Smooth muscle cell (in vitro differentiated cells): ENCODE measurements at regions not wholly inside any gene's neighbourhood (a gene's known extent, or its start where the extent isn't known, plus 50 kb on each side); places are given as distances from the start of the nearest gene placed in this dataset.

Experiments used
- DNase-seq: peaks from one replicate; lab custom pipeline; 2025; ENCODE audit not compliant: unreplicated experiment; lab: John Stamatoyannopoulos, UW
- H2AFZ ChIP-seq: fragments of 200-600 bp; sonication (generic); 2 replicates; pipeline ENCODE4 v1.6.0; 2016; ENCODE audit warnings: antibody characterized with exemption, low read depth, mild to moderate bottlenecking
- H3F3A ChIP-seq: fragments of 200-600 bp; sonication (generic); 2 replicates; pipeline ENCODE4 v1.6.0; 2017; ENCODE audit warnings: antibody characterized with exemption, low read depth
- H3K27ac ChIP-seq: fragments of 200-600 bp; sonication (generic); 2 replicates; pipeline ENCODE4 v1.5.1; 2016; ENCODE audit warnings: low read depth, mild to moderate bottlenecking
- H3K27me3 ChIP-seq: fragments of 200-600 bp; sonication (generic); 2 replicates; pipeline ENCODE4 v1.6.1; 2016; ENCODE audit warnings: low read depth, mild to moderate bottlenecking
- H3K36me3 ChIP-seq: fragments of 200-600 bp; sonication (generic); 2 replicates; pipeline ENCODE4 v1.5.1; 2016; ENCODE audit warnings: low read depth
- H3K4me1 ChIP-seq: fragments of 200-600 bp; sonication (generic); 2 replicates; pipeline ENCODE4 v1.5.1; 2016; ENCODE audit warnings: low read depth
- H3K4me2 ChIP-seq: fragments of 200-600 bp; sonication (generic); 2 replicates; pipeline ENCODE4 v1.6.0; 2016; ENCODE audit warnings: mild to moderate bottlenecking
- H3K4me3 ChIP-seq: fragments of 200-600 bp; sonication (generic); 2 replicates; pipeline ENCODE4 v1.5.1; 2016; ENCODE audit warnings: mild to moderate bottlenecking
- H3K79me2 ChIP-seq: fragments of 200-600 bp; sonication (generic); 2 replicates; pipeline ENCODE4 v1.6.0; 2016; ENCODE audit warnings: low read depth, mild to moderate bottlenecking
- H3K9ac ChIP-seq: fragments of 200-600 bp; sonication (generic); 2 replicates; pipeline ENCODE4 v1.6.0; 2016; ENCODE audit warnings: low read depth
- H3K9me3 ChIP-seq: fragments of 200-600 bp; sonication (generic); replicated peaks from 2 replicates; pipeline ENCODE4 v1.5.1; 2016; ENCODE audit warnings: low read depth
- H4K20me1 ChIP-seq: fragments of 200-600 bp; sonication (generic); 2 replicates; pipeline ENCODE4 v1.6.0; 2016; ENCODE audit warnings: low read depth
- CTCF ChIP-seq: fragments of 200-600 bp; sonication (generic); IDR thresholded peaks from 2 replicates; pipeline ENCODE4 v1.5.1; 2017; ENCODE audit warnings: borderline replicate concordance, mild to moderate bottlenecking, antibody characterized with exemption; ENCODE audit not compliant: insufficient read depth, poor library complexity, severe bottlenecking
- WGBS: methylation state at CpG from one replicate; pipeline ENCODE4 v1.1.7; 2016; ENCODE audit warnings: low lambda C conversion rate; 5-methylcytosine and 5-hydroxymethylcytosine counted together

GRCh38 chr13:33683376-33683775 lies 134.6 kb upstream of the RFC3 start:
- H3K27me3 ChIP-seq = no peaks in the 10 kb centered on the region
- H3K4me1 ChIP-seq = no peaks in the 10 kb centered on the region
- no peak for TF ChIP-seq CTCF
- no peak overlapping the region for H2AFZ ChIP-seq
- no peak overlapping the region for H3K4me2 ChIP-seq
- H3K9me3 ChIP-seq = no peaks in the 10 kb centered on the region
- DNase-seq = no peak
- H3K9ac ChIP-seq = no peak overlapping the region
- 94% methylated on average over 5 of the region's 5 CpGs for WGBS
- no peaks in the 10 kb centered on the region for H4K20me1 ChIP-seq
- no peak overlapping the region for H3K27ac ChIP-seq
- H3K36me3 ChIP-seq = no peaks in the 10 kb centered on the region
- no peaks in the 10 kb centered on the region for H3K79me2 ChIP-seq
- H3K4me3 ChIP-seq = no peak overlapping the region
- H3F3A ChIP-seq = no peaks in the 10 kb centered on the region

GRCh38 chr13:33684874-33685273 lies 133.1 kb upstream of the RFC3 start:
- Histone ChIP-seq H3F3A (no peaks in the 10 kb centered on the region), H3K4me2 (no peak overlapping the region), H3K79me2 (no peaks in the 10 kb centered on the region), H3K27me3 (no peaks in the 10 kb centered on the region), H3K4me1 (no peaks in the 10 kb centered on the region), H2AFZ (no peak overlapping the region), H4K20me1 (no peaks in the 10 kb centered on the region), H3K9ac (no peak overlapping the region), H3K9me3 (no peaks in the 10 kb centered on the region), H3K4me3 (no peak overlapping the region), H3K36me3 (no peaks in the 10 kb centered on the region), H3K27ac (no peak overlapping the region)
- no peak for DNase-seq
- TF ChIP-seq CTCF = no peak
- WGBS = 97% methylated on average over 4 of the region's 4 CpGs

GRCh38 chr13:33686772-33687480 lies 131.0 kb upstream of the RFC3 start:
- H3K4me1 ChIP-seq = no peaks in the 10 kb centered on the region
- H2AFZ ChIP-seq = no peak overlapping the region
- no peak overlapping the region for H3K4me2 ChIP-seq
- TF ChIP-seq CTCF = no peak
- H3K27ac ChIP-seq = no peak overlapping the region
- no peaks in the 10 kb centered on the region for H3K36me3 ChIP-seq
- H3K9ac ChIP-seq = no peak overlapping the region
- WGBS = 82% methylated on average over 7 of the region's 7 CpGs
- no peak for DNase-seq
- no peaks in the 10 kb centered on the region for H3K9me3 ChIP-seq
- no peaks in the 10 kb centered on the region for H3K27me3 ChIP-seq
- H3K4me3 ChIP-seq = no peak overlapping the region
- H4K20me1 ChIP-seq = no peaks in the 10 kb centered on the region
- no peaks in the 10 kb centered on the region for H3F3A ChIP-seq
- H3K79me2 ChIP-seq = no peaks in the 10 kb centered on the region

- TF ChIP-seq CTCF = no peak
- H2AFZ ChIP-seq = no peak overlapping the region
- no peak overlapping the region for H3K4me3 ChIP-seq
- no peaks in the 10 kb centered on the region for H3K27me3 ChIP-seq
- no peak overlapping the region for H3K4me2 ChIP-seq
- DNase-seq = no peak
- H3K36me3 ChIP-seq = no peaks in the 10 kb centered on the region
- H3K27ac ChIP-seq = no peak overlapping the region
- H3K9ac ChIP-seq = no peak overlapping the region
- 96% methylated on average over 10 of the region's 10 CpGs for WGBS
- no peaks in the 10 kb centered on the region for H3K79me2 ChIP-seq
- H3K4me1 ChIP-seq = no peaks in the 10 kb centered on the region
- no peaks in the 10 kb centered on the region for H3F3A ChIP-seq
- H3K9me3 ChIP-seq = no peaks in the 10 kb centered on the region
- H4K20me1 ChIP-seq = no peaks in the 10 kb centered on the region
These were observed 127.6 kb upstream of the RFC3 start for GRCh38 chr13:33690354-33690753.
